K562 (cell line): ENCODE measurements at regions not wholly inside any gene's neighbourhood (a gene's known extent, or its start where the extent isn't known, plus 50 kb on each side); places are given as distances from the start of the nearest gene placed in this dataset.

ENCODE experiments used
- ATAC-seq: fragments of 200-7000 bp; cut with Tn5 transposase; 3 replicates; pipeline ENCODE4 v1.9.1; 2020; ENCODE audit warnings: moderate library complexity
- BruUV-seq: library from RNA; stranded (reverse); fragments of 400-500 nt; replicated peaks from 2 replicates; lab custom pipeline; 2021; lab: Mats Ljungman, UMichigan
- CTCF ChIA-PET: fragments of 300-600 bp; formaldehyde crosslinking; extraction: SDS; loops from one replicate; lab custom pipeline; 2021; ENCODE audit warnings: low intra/inter-chr PET ratio; lab: Yijun Ruan, JAX
- POLR2A ChIA-PET: fragments of 300-600, 350-650 bp; sonication (Branson Sonifier 250); formaldehyde crosslinking; extraction: SDS; loops from one replicate; lab custom pipeline; 2021; ENCODE audit warnings: antibody characterized with exemption, inconsistent platforms; lab: Yijun Ruan, JAX
- DNase-seq, 4 experiments: peaks; one replicate each; pipeline versions ENCODE4 v3.0.0 to v3.0.0-alpha.2; 2011 to 2018; ENCODE audit warnings: low spot score in 3 of 4, mixed read lengths in 3 of 4; ENCODE audit errors: extremely low read depth in 1 of 4
- FAIRE-seq: peaks from 2 replicates; lab custom pipeline; 2011; peaks lifted over from hg19 to GRCh38; lab: Jason Lieb, UNC
- H2AFZ ChIP-seq: 2 replicates; pipeline ENCODE4 v1.6.0; 2011; ENCODE audit warnings: low read depth, low read length, control low read depth, inconsistent platforms
- H3K27ac ChIP-seq: fragments of 200-600 bp; 3 replicates; pipeline ENCODE4 v1.8.0; 2011; ENCODE audit warnings: low read depth, mild to moderate bottlenecking, control low read depth, inconsistent platforms, low read length, moderate library complexity, mixed read lengths; ENCODE audit errors: extremely low read depth
- H3K27me3 ChIP-seq, 2 experiments: fragments of 300-600 bp in 1 of 2; 2 replicates in 1 of 2; 3 replicates in 1 of 2; pipeline versions ENCODE4 v1.6.0 to v1.8.0; 2011; ENCODE audit warnings: inconsistent platforms in 2 of 2, low read length in 2 of 2, mild to moderate bottlenecking in 1 of 2, mixed read lengths in 1 of 2, moderate library complexity in 1 of 2; ENCODE audit not compliant: control insufficient read depth in 2 of 2, insufficient read depth in 2 of 2
- H3K36me3 ChIP-seq: fragments of 300-600 bp; 3 replicates; pipeline ENCODE4 v1.8.0; 2011; ENCODE audit warnings: mild to moderate bottlenecking, low read length, inconsistent platforms; ENCODE audit not compliant: control insufficient read depth, insufficient read depth
- H3K4me1 ChIP-seq, 2 experiments: fragments of 200-600 bp in 1 of 2; replicated peaks in 1 of 2; 2 replicates in 1 of 2; 3 replicates in 1 of 2; pipeline versions ENCODE4 v1.5.1 to v1.8.0; 2011; ENCODE audit warnings: inconsistent platforms in 2 of 2, low read length in 2 of 2, mild to moderate bottlenecking in 1 of 2, mixed read lengths in 1 of 2, moderate library complexity in 1 of 2; ENCODE audit not compliant: control insufficient read depth in 2 of 2, insufficient read depth in 2 of 2
- H3K4me2 ChIP-seq: 2 replicates; pipeline ENCODE4 v1.6.1; 2011; ENCODE audit warnings: low read length, control low read depth, inconsistent platforms, mixed read lengths; ENCODE audit not compliant: insufficient read depth
- H3K4me3 ChIP-seq: fragments of 200-600 bp; sonication (generic), shearing (Covaris generic); 2 replicates; pipeline ENCODE4 v1.5.1; 2016; ENCODE audit warnings: control low read depth, inconsistent platforms
- H3K79me2 ChIP-seq: fragments of 200-600 bp; 3 replicates; pipeline ENCODE4 v1.8.0; 2011; ENCODE audit warnings: low read length, inconsistent platforms; ENCODE audit not compliant: control insufficient read depth, insufficient read depth
- H3K9ac ChIP-seq, 2 experiments: 2 replicates each; pipeline versions ENCODE4 v1.6.0 to v1.6.1; 2011; ENCODE audit warnings: low read depth in 2 of 2, low read length in 2 of 2, control low read depth in 1 of 2, inconsistent platforms in 1 of 2, mild to moderate bottlenecking in 1 of 2, mixed read lengths in 1 of 2; ENCODE audit not compliant: insufficient read depth in 1 of 2
- H3K9me1 ChIP-seq: one replicate; pipeline ENCODE4 v1.6.0; 2011; ENCODE audit warnings: inconsistent platforms, mild to moderate bottlenecking, low read length, moderate library complexity; ENCODE audit not compliant: control insufficient read depth, insufficient read depth
- H3K9me3 ChIP-seq: replicated peaks from 2 replicates; pipeline ENCODE4 v1.5.1; 2011; ENCODE audit warnings: low read depth, low read length, inconsistent platforms; ENCODE audit not compliant: control insufficient read depth, insufficient read depth
- H4K20me1 ChIP-seq: replicated peaks from 2 replicates; pipeline ENCODE4 v1.6.1; 2011; ENCODE audit warnings: low read length, inconsistent platforms, mixed read lengths; ENCODE audit not compliant: control insufficient read depth, insufficient read depth
- CBX3 ChIP-seq, 2 experiments: IDR thresholded peaks; 1 replicate in 1 of 2; 2 replicates in 1 of 2; pipeline ENCODE4 v1.6.1; 2012; ENCODE audit warnings: inconsistent platforms in 2 of 2, low read length in 2 of 2, borderline replicate concordance in 1 of 2, control low read depth in 1 of 2
- ELF2 ChIP-seq: fragments of 250-450 bp; sonication (Bioruptor Pico); IDR thresholded peaks from 2 replicates; pipeline ENCODE4 v1.5.0; 2021; ENCODE audit warnings: mild to moderate bottlenecking
- EWSR1 ChIP-seq: fragments of 450-650 bp; IDR thresholded peaks from 2 replicates; pipeline ENCODE4 v1.6.1; 2018; ENCODE audit warnings: borderline replicate concordance, mild to moderate bottlenecking, low read depth, moderate library complexity; ENCODE audit not compliant: partially characterized antibody
- KAT7 ChIP-seq: sonication (generic); formaldehyde crosslinking; IDR thresholded peaks from 2 replicates; pipeline ENCODE4 v1.8.0; 2022; ENCODE audit warnings: missing genetic modification reagents, mild to moderate bottlenecking, borderline replicate concordance
- TRIM28 ChIP-seq: fragments of 450-650 bp; IDR thresholded peaks from 2 replicates; pipeline ENCODE4 v1.6.1; 2017
- ZNF316 ChIP-seq: fragments of 450-650 bp; IDR thresholded peaks from 2 replicates; pipeline ENCODE4 v1.6.1; 2016
- WGBS: fragments of 100-300 bp; shearing (Covaris generic); methylation state at CpG from one replicate; pipeline ENCODE4 v1.1.6; 2016; ENCODE audit warnings: low coverage, mixed read lengths; ENCODE audit not compliant: insufficient coverage; ENCODE audit errors: missing lambda C conversion rate; 5-methylcytosine and 5-hydroxymethylcytosine counted together
- in situ Hi-C: fragments of 300-500 bp; cut with MboI; formaldehyde crosslinking; loops from 4 replicates; pipeline ENCODE4 v1.15.0; 2018; ENCODE audit warnings: inconsistent platforms, mixed read lengths
- intact Hi-C: fragments of 100-400 bp; cut with micrococcal nuclease; formaldehyde crosslinking; loops from 2 replicates; pipeline ENCODE4 v1.14.2; 2022
- TF ChIP-seq, protein P1 (sequence below): sonication (generic); formaldehyde crosslinking; IDR thresholded peaks from 2 replicates; pipeline ENCODE4 v1.8.0; 2022; ENCODE audit warnings: missing genetic modification reagents, mild to moderate bottlenecking, borderline replicate concordance
- TF ChIP-seq, protein P2 (sequence below): fragments of 150-350 bp; conservative IDR thresholded peaks from 2 replicates; pipeline ENCODE4 v1.6.1; 2014; ENCODE audit warnings: low read length
- TF ChIP-seq, protein P3 (sequence below), 2 experiments: fragments of 450-650 bp in 1 of 2; sonication (generic) in 1 of 2; formaldehyde crosslinking; conservative IDR thresholded peaks; 2 replicates each; pipeline versions ENCODE4 v1.4.0 to v1.8.1; 2020 to 2022; ENCODE audit warnings: mild to moderate bottlenecking in 1 of 2, missing genetic modification reagents in 1 of 2
- TF ChIP-seq, protein P4 (sequence below), 2 experiments: IDR thresholded peaks; 2 replicates each; pipeline ENCODE4 v1.6.1; 2012; ENCODE audit warnings: improper control_type of control experiment in 2 of 2, low read depth in 2 of 2, low read length in 2 of 2, borderline replicate concordance in 1 of 2
- TF ChIP-seq, protein P5 (sequence below), 2 experiments: fragments of 250-450 bp in 1 of 2; fragments of 450-650 bp in 1 of 2; sonication (Bioruptor Pico) in 1 of 2; IDR thresholded peaks; 2 replicates each; pipeline versions ENCODE4 v1.6.1 to v1.8.0; 2016 to 2021; ENCODE audit warnings: mild to moderate bottlenecking in 2 of 2, moderate library complexity in 2 of 2, missing compliant biosample characterization in 1 of 2, missing genetic modification characterization in 1 of 2

DNA sequence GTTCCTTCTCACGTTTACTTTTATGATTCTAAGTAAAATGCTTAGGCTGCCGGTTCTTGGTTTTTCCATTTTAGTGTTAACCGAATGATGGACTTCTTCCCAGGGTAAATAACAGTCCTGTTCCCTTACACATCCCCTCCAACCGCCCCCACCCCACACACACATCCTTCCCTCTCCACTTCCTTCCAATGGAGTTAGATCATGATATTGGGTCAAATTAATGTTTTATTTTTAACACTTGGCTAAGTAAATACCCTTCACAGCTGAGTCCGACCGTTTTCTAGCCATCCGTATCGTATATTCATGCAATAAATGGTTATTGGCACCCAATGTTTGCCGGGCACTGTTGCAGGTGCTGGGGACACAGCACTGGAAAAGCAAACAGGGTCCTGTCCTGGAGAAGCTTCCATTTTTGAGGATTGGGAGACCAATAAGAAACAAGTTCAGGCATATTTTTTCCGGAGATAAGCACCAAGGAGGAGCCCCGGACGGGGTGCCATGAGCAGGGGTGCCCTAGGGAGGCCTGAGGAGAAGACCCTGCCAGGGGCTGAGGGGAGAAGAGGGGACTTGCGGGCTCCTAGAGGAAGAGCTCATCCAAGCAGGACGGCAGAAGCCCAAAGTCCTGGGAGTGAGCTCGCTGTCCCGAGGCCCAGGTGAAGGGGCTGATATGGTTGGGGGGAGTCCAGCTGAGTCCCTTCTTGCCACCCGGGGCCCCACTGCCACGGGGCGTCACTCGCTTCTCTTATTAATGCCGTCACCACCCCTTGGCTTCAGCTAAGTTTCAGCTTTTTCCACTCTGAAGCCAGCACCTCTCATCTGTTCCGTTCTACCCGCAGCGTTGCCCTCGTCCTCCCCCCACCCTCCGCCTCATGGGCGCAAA, 126.0 kb upstream of the RET start:
- Histone ChIP-seq H4K20me1 (no peaks in the 10 kb centered on the region), H3K9me3 (no peaks in the 10 kb centered on the region), H3K9me1 (no peaks in the 10 kb centered on the region), H3K9ac (no peak overlapping the region), H3K4me1 (peaks cover 0 to 13% of the 10 kb centered on the region in 2 experiments; a peak in 2 of 5 replicates), H3K27me3 (peaks cover 7 to 27% of the 10 kb centered on the region in 2 experiments), H3K79me2 (no peaks in the 10 kb centered on the region), H3K4me2 (no peak overlapping the region), H2AFZ (no peak overlapping the region), H3K27ac (no peak overlapping the region), H3K4me3 (no peak overlapping the region), H3K36me3 (no peaks in the 10 kb centered on the region)
- ChIA-PET CTCF (no interaction called here), POLR2A (no interaction called here)
- intact Hi-C loops, result no loop called here
- no peak for DNase-seq
- BruUV-seq, result no TSS peak
- in situ Hi-C loops, result no loop called here
- under 1% methylated on average over 26 of the region's 27 CpGs for WGBS
- no peak for ATAC-seq
- no peak for FAIRE-seq
- TF ChIP-seq TRIM28, result no peak
- TF ChIP-seq, protein P1, sequence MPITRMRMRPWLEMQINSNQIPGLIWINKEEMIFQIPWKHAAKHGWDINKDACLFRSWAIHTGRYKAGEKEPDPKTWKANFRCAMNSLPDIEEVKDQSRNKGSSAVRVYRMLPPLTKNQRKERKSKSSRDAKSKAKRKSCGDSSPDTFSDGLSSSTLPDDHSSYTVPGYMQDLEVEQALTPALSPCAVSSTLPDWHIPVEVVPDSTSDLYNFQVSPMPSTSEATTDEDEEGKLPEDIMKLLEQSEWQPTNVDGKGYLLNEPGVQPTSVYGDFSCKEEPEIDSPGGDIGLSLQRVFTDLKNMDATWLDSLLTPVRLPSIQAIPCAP (CRISPR knock-in tag), result no peak
- no peak for TF ChIP-seq CBX3 (IDR thresholded peaks at IDR 0.05; ENCODE audit: borderline replicate concordance in 1 of 2, low read length in 2 of 2)
- TF ChIP-seq, protein P2, sequence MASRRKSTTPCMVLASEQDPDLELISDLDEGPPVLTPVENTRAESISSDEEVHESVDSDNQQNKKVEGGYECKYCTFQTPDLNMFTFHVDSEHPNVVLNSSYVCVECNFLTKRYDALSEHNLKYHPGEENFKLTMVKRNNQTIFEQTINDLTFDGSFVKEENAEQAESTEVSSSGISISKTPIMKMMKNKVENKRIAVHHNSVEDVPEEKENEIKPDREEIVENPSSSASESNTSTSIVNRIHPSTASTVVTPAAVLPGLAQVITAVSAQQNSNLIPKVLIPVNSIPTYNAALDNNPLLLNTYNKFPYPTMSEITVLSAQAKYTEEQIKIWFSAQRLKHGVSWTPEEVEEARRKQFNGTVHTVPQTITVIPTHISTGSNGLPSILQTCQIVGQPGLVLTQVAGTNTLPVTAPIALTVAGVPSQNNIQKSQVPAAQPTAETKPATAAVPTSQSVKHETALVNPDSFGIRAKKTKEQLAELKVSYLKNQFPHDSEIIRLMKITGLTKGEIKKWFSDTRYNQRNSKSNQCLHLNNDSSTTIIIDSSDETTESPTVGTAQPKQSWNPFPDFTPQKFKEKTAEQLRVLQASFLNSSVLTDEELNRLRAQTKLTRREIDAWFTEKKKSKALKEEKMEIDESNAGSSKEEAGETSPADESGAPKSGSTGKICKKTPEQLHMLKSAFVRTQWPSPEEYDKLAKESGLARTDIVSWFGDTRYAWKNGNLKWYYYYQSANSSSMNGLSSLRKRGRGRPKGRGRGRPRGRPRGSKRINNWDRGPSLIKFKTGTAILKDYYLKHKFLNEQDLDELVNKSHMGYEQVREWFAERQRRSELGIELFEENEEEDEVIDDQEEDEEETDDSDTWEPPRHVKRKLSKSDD, result no peak
- TF ChIP-seq, protein P3, sequence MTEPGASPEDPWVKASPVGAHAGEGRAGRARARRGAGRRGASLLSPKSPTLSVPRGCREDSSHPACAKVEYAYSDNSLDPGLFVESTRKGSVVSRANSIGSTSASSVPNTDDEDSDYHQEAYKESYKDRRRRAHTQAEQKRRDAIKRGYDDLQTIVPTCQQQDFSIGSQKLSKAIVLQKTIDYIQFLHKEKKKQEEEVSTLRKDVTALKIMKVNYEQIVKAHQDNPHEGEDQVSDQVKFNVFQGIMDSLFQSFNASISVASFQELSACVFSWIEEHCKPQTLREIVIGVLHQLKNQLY (CRISPR knock-in tag; conservative IDR thresholded peaks at IDR 0.05), result no peak
- no peak for TF ChIP-seq ZNF316
- TF ChIP-seq, protein P4, sequence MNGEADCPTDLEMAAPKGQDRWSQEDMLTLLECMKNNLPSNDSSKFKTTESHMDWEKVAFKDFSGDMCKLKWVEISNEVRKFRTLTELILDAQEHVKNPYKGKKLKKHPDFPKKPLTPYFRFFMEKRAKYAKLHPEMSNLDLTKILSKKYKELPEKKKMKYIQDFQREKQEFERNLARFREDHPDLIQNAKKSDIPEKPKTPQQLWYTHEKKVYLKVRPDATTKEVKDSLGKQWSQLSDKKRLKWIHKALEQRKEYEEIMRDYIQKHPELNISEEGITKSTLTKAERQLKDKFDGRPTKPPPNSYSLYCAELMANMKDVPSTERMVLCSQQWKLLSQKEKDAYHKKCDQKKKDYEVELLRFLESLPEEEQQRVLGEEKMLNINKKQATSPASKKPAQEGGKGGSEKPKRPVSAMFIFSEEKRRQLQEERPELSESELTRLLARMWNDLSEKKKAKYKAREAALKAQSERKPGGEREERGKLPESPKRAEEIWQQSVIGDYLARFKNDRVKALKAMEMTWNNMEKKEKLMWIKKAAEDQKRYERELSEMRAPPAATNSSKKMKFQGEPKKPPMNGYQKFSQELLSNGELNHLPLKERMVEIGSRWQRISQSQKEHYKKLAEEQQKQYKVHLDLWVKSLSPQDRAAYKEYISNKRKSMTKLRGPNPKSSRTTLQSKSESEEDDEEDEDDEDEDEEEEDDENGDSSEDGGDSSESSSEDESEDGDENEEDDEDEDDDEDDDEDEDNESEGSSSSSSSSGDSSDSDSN (IDR thresholded peaks at IDR 0.05; ENCODE audit: borderline replicate concordance in 1 of 2, low read depth in 2 of 2, low read length in 2 of 2), result no peak
- no peak for TF ChIP-seq ELF2
- TF ChIP-seq, protein P5, sequence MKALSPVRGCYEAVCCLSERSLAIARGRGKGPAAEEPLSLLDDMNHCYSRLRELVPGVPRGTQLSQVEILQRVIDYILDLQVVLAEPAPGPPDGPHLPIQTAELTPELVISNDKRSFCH (CRISPR knock-in tag; IDR thresholded peaks at IDR 0.05), result no peak
- TF ChIP-seq, protein P5 (tag; IDR thresholded peaks at IDR 0.05), result no peak
- TF ChIP-seq EWSR1, result no peak
- TF ChIP-seq KAT7 (CRISPR knock-in tag), result no peak
